Iris pigment epithelial cell (primary cell): ENCODE measurements at regions not wholly inside any gene's neighbourhood (a gene's known extent, or its start where the extent isn't known, plus 50 kb on each side); places are given as distances from the start of the nearest gene placed in this dataset.
"Not testable (repeated sequence)": the region's sequence is repeated elsewhere in the genome, so short reads cannot be mapped to it uniquely, and the experiment has no call there.

Experiments
- DNase-seq: peaks from one replicate; pipeline ENCODE4 v3.0.0-alpha.2; 2011; ENCODE audit warnings: low read depth

DNA sequence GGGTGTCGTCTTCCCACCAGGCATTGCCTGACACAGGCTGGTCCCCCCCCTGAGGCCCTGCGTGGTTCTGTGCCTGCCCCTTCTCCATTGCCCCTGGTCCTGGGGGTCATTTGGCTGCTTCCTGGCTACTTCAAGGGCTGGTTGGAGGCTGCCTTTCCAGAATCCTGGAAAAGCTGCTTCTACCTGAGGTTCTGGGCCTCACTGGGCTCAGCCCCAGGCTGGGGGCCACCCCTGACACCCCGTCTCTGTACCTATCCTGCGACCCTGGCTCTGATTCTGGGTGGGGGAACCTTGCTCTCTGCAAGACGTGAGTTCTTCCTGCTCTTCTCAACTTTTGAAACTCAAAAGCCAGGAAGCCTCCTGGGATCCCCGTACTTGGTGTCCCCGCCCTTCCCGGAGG lies 149.3 kb upstream of the PTPN1 start:
- DNase-seq, result no peak

DNA sequence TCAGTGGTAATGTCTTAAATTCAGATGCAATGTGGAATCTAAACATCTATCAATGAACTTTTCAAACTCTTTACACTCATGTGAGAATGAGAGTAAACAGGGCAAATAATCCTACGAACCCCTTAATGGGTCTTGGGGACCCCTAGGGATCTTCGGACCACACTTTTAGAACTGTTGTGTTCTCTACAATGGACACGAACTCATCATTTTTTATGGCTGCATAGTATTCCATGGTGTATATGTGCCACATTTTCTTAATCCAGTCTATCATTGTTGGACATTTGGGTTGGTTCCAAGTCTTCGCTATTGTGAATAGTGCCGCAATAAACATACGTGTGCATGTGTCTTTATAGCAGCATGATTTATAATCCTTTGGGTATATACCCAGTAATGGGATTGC lies 148.0 kb upstream of the PTPN1 start:
- DNase-seq, result not testable (repeated sequence)

DNA sequence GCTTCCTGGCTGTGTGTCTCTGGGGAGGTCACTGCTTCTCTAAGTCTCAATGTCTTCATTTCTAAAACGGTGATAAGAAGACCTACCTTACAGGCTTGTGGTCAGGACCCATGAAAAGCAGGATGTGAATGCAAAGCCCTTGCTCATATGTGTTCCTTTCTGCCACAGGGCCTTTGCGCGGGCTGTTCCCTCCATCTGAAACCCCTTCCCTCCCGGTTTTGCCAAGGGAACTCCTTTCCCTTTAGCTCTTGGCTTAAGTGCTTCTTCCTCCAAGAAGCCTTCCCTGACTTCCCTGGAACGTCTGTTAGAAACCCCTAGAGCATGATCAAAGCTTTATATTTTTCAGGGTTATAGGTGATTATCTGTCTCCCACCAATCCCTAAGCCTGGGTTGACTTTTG lies 147.2 kb upstream of the PTPN1 start:
- DNase-seq, result no peak

DNA sequence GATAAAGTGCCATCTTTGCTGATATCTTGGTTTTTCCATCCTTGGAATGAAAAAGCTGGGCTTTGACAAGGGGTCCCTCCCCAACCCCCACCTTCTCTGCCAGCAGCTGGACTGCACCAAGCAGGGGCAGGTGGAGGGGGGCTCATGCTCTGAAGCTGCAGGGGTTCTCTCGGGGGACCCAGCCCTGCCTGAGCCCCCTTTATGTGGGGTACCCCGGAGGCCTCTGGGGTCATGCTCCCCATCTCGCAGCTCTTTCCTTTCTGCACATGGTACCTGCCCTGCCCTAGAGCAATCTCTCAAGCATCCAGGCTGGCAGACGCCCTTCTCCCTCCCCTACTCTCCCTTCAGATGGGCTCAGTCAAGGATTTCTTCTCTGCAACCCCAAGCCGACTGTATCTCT lies 146.7 kb upstream of the PTPN1 start:
- DNase-seq, result no peak

DNA sequence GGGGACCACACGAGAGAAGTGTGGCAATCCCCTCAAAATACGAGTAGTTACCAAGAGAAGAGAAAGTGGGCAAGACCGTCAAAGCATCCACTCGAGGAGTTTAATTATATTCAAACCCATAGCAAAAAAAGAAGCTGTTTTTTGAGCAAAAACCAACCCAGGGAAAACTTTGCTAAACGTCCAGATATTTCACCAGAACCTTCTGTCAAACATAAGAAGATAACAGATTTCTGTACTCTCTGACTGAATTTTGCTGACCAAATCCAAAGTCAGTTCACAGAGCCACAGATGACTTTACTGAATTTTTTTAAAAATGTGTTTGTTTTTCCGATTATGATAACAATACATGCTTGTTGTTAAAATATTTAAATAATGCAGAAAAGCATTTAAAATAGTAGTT lies 145.6 kb upstream of the PTPN1 start:
- DNase-seq, result no peak

DNA sequence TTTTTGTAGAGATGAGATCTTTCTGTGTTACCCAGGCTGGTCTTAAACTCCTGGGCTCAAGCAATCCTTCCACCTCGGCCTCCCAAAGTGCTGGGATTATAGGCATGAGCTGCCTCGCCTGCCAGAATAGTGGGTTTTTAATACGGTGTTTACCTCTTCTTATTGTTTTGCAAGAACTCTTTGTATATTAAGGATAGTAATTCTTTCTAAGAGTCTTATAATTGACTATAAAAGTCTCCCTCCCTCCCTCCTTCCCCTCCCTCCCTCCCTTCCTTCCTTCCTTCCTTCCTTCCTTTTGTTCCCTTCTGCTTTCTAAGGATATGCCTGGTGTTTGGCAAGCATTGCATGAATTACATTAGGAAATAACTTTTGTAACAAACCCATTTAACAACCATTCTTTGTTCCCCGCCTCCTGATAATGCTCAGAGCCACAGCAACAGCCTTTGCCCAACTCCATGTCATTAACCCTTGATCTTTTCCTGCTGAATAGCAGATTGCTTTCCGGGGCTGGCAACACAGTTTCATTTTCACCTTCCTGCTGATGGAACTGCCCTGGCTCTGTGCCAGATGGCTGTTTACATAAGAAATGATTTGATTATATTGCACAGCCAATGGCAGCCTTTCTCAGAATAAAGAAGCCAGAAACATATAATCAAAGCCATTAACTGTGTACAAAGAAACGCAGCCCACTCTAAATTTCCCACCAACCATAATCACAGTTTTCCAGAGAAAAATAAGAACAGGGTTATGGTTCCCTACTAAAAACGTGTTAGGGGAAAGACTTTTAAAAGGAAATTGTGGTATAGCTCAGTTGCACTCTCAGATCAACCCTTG lies 143.7 kb upstream of the PTPN1 start:
- DNase-seq, result peak; percentile 85

DNA sequence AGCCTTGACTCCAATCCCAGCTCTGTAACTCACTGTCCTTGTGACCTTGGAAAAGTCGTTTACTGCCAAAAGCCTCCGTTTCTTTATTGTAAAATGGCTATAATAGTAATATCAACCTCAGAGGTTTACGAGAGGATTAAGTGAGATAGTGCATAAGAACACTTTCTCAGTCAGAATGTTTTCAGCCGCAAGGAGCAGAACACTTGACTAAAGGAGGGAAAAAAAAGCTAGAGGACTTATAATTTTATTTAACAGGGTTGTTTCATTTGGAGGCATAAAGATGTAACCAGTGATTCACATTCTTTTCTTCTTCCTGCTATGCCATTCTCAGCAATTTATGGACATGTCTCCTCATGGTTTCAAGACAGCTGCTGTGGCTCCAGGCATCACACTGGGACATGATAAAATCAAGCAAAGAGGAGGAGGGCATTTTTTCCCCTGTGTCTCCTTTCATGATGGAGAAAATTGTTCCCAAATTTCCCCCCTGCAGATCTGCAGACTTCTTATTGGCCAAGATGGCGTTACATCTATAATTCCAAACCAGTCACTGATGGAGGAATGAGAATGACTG lies 143.0 kb upstream of the PTPN1 start:
- DNase-seq, result peak; percentile 24

DNA sequence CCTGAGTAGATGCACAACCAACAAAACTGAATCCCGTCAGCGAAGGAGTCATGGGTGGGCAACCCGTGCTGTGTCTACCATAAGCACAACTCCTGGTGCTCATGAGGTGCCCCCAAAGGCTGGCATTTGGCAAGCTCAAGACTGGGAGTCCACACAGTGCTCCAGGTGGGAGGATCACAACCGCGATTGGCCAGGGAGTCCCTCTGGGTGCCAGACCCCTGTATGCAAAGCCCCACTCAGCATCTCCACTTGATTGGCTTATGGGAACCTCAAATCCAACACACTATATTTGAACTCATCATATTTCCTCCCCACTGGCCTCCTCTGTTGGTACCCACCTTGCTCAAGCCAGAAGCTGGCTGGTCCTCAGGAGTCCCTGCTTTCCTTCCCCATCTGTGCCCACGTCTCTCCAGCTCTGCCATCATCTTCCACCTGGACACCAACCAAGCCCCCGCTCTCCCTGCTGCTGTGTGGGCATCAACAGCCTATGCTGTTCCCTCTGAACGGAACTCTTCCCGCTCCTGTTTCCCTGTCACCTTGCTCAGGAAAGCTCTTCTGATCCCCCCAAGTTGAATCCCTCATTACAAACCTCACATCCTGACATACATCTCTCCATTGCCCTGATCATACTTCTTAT lies 142.3 kb upstream of the PTPN1 start:
- DNase-seq, result no peak

DNA sequence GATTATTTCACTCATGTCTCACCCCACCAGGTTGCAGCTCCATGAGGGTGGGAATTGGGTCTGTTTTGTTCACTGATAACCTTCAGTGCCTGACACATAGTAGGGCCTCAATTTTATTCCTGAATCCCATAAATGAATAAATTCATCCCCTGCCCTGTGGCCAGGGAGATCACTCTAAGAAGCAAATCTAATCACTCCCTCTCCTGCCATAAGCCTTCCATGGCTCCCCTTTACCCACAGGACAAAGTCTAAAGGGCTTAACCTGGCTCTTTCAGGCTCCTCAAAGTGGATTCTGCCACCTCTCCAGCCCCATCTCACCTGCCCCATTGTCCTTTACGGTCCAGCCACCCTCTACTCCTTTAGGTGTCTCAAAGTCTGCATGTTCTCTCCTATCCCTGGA lies 141.8 kb upstream of the PTPN1 start:
- no peak for DNase-seq

DNA sequence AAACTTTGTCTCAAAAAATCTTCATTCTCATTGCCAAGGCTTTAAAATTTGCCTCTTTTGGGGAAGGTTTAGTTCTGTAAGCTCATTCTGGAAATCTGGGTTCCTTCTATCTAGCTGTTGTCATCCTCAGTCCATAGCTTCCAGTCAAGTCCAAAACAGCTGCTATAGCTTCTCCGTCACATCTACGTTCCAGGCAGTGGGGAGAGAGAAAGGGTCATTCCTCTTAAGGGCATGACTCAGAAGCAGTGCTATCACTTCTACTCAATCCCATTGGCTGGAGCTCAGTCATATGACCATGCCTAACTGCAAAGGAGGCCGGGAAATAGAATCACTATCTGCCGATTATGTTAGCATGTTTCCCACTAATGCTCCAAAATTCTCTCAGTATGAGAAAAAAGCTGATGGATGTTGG lies 141.4 kb upstream of the PTPN1 start:
- DNase-seq, result peak; percentile 76

DNA sequence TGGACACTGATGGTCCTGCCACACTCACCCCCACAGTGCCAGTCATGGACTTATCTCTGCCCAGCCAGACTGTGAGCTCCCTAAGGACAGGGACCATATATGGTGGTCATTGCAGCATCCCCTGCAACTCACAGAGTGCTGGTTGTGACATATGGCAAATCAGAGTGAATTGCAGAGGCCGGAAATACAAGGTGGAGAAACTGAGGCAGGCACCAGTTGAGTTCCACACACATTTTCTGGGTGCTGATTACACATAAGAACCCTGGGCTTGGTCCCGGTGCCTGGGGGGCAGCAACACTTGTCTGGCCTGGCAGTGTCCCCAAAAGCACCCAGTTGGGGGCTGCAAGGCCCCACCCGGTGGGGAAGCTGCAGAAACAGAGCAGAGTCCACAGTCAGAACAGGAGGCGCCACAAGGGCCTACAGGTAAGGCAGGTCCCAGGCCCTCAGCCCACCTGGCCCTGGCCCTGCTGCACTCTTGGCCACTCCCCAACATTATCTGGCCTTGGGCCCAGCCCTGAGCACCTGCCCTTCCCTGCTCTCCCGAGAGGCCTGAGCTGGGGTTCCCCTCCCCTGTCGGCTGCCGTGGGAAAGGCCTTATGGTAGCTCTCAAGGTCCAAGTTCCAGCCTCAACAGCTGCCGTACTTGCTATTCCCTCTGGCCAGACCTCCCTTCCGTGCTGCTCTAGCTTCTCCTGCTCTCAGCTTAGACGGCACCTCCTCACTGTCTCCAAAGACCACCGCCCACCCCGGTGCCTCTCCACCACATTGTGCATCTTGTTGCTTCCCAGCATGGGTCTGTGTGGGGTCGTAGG lies 140.8 kb upstream of the PTPN1 start:
- DNase-seq, result no peak

DNA sequence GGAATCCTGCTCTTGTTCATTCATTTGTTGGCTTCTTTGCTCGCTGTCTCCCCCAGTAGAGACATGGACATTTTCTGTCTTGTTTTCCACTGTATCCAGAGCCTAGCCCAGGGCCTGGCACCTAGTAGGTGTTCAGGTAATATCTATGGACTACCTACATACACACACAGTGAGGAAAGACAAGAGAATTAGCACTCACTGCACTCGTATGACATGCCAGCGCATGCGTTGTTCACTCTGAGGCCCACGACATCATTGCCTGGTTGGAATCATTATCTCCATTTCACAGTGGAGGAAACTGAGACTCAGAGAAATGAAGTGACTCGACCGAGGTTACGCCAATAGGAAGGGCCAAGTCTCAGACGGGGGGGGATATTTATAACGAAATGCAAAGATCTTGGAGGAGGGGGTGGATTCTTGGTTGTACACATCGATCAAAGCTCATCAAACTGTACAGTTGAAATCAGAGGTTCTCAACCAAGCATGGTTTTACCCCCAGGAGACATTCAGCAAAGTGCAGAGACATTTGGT lies 140.1 kb upstream of the PTPN1 start:
- DNase-seq, result no peak

DNA sequence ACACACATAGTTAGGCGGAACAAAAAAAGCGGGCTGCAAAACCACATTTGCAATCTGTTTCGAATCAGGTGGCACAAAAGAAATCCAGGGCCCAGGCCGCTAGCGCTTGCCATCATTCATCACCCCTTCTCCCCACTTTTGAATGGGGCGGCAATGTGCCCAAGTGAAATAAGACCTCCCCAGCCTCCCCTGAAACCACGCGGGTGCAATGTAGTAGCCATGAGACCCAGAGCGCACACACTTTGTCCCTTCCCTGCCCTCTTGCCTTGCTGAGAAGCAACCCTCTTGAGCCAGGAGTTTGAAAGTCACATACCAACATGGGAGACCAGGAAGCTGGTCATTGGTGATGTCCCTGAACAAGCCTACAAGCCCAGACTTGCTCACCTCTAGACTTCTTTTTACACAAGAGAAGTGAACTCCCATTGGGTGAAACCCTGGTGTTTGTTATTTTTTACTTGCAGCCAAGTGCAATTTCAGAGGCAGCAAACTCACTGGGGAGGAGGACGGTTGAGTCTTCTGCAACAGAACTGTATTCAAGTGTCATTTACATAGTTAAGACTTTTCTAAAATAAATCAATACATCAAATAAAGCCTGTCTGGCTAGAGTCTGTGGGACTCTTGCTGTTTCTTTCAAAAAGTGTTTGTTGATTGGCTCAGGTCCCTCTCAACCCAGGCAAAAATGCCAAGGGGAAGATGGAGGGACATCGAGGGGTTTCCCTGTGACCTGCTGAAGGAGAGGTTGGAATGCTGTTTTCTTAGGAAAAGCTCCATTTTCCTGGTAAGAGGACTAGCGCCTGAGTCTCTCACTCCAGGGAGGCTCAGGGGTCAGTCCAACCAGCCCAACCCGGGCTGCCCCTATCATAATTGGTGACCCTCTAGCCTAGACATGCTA lies 138.1 kb upstream of the PTPN1 start:
- DNase-seq, result no peak

DNA sequence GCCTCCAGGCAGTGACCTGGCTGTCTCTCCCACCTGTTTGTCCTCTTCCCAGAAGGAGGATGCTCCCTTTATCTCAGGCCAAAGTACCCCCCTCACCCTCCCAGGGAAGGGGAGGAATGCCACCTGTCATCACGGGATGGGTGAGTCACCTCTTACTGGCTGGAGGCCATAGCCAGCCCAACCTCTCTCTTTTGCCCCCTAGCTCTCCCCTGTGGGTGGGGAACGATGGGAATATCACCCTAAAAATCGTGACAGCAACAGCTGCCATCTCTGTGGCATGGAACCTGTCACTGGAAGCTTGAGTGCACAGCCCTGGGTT lies 137.5 kb upstream of the PTPN1 start:
- no peak for DNase-seq

DNA sequence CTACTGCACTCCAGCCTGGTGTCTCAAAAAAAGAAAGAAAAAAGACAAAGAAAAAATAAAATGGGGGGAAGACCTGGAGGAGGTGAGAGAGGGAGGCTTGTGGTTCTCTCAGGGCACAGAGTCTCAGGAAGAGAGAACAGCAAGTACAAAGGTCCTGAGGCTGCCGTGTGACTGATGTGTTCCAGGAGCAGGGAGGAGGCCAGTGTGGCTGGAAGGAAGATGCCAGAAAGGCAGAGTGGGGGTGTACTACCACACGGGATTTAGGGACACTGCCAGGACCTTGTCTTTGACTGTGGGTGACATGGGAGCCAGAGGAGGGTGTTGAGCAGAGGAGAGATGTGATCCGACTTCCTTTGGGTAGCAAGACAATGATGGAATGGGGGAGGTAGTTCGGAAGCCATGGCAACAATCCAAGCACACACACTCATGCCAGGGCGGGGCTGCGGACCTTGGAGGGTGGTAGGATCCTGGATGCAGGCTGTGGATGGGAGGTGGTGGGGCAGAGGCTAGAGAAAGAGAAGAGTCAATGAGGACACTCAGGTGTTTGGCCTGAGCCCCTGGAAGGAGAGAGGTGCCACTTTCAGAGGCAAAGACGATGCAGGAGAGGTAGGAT lies 136.4 kb upstream of the PTPN1 start:
- DNase-seq, result no peak

DNA sequence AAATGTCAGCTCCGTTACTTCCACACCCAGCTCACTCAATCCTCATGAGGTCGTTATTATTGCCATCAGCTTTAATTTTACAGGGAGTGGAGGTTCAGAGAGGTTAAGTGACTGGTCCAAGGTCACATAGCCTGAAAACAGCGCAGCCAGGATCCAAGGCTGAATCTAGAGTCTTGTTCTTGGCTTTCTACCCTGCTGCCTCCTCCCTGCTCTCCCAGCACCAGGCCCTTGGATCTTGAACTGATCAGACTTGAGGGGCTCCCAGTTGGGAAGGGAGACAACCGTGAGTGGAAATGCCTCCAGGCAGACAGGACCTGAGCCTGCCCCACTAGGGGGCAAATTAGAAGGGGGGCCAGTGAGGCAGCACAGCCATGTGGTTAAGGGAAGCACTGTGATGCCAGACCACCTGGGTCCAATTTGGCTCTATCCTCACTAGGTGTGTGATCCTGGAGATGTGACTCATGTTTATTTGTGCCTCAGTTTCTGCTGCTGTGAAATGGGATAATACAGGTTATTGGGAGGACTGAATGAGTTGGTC lies 135.6 kb upstream of the PTPN1 start:
- DNase-seq, result no peak

DNA sequence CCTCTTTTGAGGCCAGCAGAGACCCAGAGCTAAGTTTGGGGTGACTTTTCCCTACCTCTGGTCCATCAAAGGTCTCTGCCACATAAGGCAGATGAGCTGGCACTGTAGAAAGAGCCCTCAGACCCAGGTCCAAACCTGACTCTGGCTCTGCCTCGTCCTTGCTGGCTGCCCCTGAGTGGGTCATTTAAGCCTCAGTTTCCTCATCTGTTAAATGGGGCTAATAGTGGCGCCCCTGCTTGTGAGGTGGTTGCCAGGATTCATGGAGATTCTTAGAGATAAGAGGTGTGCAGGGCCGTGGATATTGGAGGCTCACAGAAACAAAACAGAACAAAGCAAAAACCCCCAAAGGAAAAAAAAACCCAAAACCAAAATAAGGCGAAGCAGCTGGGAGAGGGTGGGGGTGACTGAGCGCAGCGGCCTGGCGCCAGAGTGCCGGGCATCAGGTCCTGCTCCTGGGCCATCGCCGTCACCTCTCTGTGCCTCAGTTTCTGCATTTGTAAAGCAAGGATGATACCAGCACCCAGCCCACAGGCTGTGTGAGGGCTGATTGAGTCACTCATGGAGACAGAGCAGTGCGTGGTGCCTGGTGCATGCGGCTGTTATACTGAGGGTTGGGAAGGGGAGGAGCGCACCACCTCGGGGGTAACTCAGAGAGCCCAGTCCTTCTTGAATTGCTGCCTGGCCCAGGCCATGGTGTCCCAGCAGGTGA lies 133.8 kb upstream of the PTPN1 start:
- DNase-seq, result no peak

DNA sequence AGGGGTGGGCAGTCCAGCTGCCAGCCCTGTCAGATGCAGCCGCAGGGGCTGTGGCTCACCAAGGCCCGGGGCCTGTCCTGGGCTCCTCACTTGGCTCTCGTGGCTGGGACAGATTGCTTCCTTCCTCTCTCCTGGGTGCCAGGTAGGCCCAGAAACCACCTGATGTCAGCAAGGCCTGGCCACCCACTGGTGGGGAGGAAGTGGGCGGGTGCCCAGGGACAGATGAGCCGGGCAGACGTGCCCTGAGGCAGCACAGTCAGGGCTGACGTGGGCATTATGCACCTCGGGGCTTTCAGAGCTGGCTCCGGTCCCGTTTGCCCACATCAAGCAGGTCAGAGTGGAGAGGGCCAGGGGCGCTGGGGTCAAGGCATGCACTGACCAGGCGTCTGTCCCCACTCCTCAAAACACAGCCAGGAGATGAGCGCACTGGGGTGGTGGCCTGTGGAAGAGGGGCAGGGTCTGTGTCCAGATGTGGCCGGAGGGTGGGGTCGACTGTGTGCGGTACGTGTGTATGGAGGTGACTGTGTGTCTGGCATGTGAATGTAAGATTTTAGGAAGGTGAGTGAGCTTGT lies 133.2 kb upstream of the PTPN1 start:
- no peak for DNase-seq

DNA sequence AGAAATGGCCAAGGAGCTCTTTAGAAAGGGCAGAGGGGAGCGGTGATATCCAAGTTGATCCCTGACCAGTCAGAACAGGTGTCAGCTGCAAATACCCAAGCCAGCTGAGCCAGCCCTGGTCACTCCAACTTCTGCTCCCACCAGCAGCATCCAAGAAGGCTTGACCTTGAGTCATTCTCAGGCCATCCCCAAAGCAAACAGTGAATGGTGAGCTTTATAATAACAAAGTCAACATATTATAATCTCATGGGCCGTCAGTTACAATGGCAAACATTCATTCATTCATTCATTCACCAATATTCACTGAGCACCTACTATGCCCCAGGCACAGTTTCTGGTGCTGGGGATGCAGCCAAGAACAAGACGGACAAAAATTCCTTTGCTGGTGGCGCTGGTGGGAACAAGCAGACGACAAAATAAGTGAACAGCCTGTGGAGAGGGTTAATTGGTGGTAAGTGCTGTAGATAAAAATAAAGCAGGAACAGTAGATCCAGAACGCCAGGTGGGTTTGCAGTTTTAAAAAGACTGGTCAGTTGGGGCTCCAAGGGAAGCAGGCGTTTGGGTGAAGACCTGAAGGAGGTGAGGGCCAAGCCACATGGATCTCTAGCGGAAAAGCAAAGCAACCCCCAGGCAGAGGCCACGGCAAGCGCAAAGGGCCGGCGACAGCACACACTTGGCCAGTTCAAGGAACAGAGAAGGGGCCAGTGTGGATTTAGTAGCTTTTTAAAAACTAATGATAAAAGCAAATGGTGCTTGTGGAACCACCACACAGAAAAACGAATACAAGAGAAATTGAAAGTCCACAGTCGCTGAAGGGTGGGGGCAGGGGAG lies 131.8 kb upstream of the PTPN1 start:
- DNase-seq, result no peak
